ENCODE measurements at regions not wholly inside any gene's neighbourhood (a gene's known extent, or its start where the extent isn't known, plus 50 kb on each side); places are given as distances from the start of the nearest gene placed in this dataset.
"Not testable (repeated sequence)": the region's sequence is repeated elsewhere in the genome, so short reads cannot be mapped to it uniquely, and the experiment has no call there.

GRCh38 chr2:184197413-184197812 lies 400.9 kb upstream of the ZNF804A start:
- Histone ChIP-seq H3K79me2 (ENCODE audit: insufficient read depth) (no peaks in the 10 kb centered on the region), H3K4me1 (ENCODE audit: insufficient read depth) (no peaks in the 10 kb centered on the region), H3K4me3 (no peak overlapping the region), H4K20me1 (ENCODE audit: insufficient read depth) (no peaks in the 10 kb centered on the region), H3K9ac (no peak overlapping the region), H3K9me2 (ENCODE audit: insufficient read depth) (no peaks in the 10 kb centered on the region), H3K27me3 (replicated peaks; ENCODE audit: insufficient read depth) (no peaks in the 10 kb centered on the region), H3K36me3 (ENCODE audit: low read depth) (no peaks in the 10 kb centered on the region), H3K4me2 (ENCODE audit: unreplicated experiment) (no peak overlapping the region), H3K27ac (no peak overlapping the region), H3F3A (ENCODE audit: insufficient read depth) (no peaks in the 10 kb centered on the region), H3K9me3 (ENCODE audit: low read depth) (no peaks in the 10 kb centered on the region), H2AFZ (no peak overlapping the region)
- WGBS, 2 experiments (ENCODE audit: low coverage in 1 of 2, low lambda C conversion rate in 2 of 2, missing lambda C conversion rate in 2 of 2), result 21 to 25% methylated on average over 5 of the region's 5 CpGs
- no peak for DNase-seq
- in situ Hi-C loops (cut with MboI), result no loop called here
- TF ChIP-seq EZH2 (IDR thresholded peaks at IDR 0.05; ENCODE audit: insufficient read depth, poor library complexity, severe bottlenecking) (no peak), EZH2phosphoT487 (IDR thresholded peaks at IDR 0.05; ENCODE audit: insufficient read depth, low read depth) (no peak)

DNA sequence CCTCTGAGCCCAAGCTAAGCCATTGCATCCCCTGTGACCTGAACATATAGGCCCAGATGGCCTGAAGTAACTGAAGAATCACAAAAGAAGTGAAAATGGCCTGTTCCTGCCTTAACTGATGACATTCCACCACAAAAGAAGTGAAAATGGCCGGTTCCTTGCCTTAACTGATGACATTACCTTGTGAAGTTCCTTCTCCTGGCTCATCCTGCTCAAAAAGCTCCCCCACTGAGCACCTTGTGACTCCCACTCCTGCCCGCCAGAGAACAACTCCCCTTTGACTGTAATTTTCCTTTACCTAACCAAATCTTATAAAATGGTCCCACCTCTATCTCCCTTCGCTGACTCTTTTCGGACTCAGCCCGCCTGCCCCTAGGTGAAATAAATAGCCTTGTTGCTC lies 399.5 kb upstream of the ZNF804A start:
- H4K20me1 ChIP-seq (ENCODE audit: insufficient read depth); H3K36me3 ChIP-seq (ENCODE audit: low read depth); H3K9me3 ChIP-seq (ENCODE audit: low read depth); H2AFZ ChIP-seq; H3K9ac ChIP-seq; H3F3A ChIP-seq (ENCODE audit: insufficient read depth); in situ Hi-C loops (cut with MboI); H3K9me2 ChIP-seq (ENCODE audit: insufficient read depth); DNase-seq; H3K27me3 ChIP-seq (replicated peaks; ENCODE audit: insufficient read depth); H3K27ac ChIP-seq; H3K4me3 ChIP-seq; H3K4me1 ChIP-seq (ENCODE audit: insufficient read depth); H3K79me2 ChIP-seq (ENCODE audit: insufficient read depth); H3K4me2 ChIP-seq (ENCODE audit: unreplicated experiment): not testable (repeated sequence)
- 25 to 33% methylated on average over 5 of the region's 5 CpGs for WGBS, 2 experiments (ENCODE audit: low coverage in 1 of 2, low lambda C conversion rate in 2 of 2, missing lambda C conversion rate in 2 of 2)

DNA sequence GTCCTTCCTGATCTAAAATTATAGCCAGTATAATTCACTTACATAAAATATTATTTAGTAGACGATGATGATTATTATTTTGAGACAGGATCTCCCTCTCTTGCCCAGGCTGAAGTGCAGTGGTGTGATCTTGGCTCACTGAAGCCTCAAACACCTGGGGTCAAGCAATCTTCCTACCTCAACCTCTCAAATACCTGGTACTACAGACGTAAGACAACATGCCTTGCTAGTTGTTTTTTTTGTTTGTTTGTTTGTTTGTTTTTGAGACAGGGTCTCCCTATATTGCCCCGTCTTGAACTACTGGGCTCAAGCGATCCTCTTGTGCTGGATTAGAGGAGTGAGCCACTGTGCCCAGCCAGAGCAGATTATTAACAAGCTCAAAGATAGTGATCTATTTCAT lies 399.1 kb upstream of the ZNF804A start:
- no peak overlapping the region for H2AFZ ChIP-seq
- DNase-seq, result no peak
- H3K4me1 ChIP-seq (ENCODE audit: insufficient read depth), result no peaks in the 10 kb centered on the region

GRCh38 chr2:184201246-184201645 lies 397.1 kb upstream of the ZNF804A start:
- Histone ChIP-seq H3K27me3 (replicated peaks; ENCODE audit: insufficient read depth) (no peaks in the 10 kb centered on the region), H3K4me2 (ENCODE audit: unreplicated experiment) (no peak overlapping the region), H3K27ac (no peak overlapping the region), H3K4me3 (no peak overlapping the region), H3K9me2 (ENCODE audit: insufficient read depth) (no peaks in the 10 kb centered on the region), H4K20me1 (ENCODE audit: insufficient read depth) (no peaks in the 10 kb centered on the region), H3K79me2 (ENCODE audit: insufficient read depth) (no peaks in the 10 kb centered on the region), H3K9me3 (ENCODE audit: low read depth) (no peaks in the 10 kb centered on the region), H3K4me1 (ENCODE audit: insufficient read depth) (no peaks in the 10 kb centered on the region), H3F3A (ENCODE audit: insufficient read depth) (no peaks in the 10 kb centered on the region), H3K36me3 (ENCODE audit: low read depth) (no peaks in the 10 kb centered on the region), H3K9ac (no peak overlapping the region), H2AFZ (no peak overlapping the region)
- TF ChIP-seq EZH2phosphoT487 (IDR thresholded peaks at IDR 0.05; ENCODE audit: insufficient read depth, low read depth) (no peak), EZH2 (IDR thresholded peaks at IDR 0.05; ENCODE audit: insufficient read depth, poor library complexity, severe bottlenecking) (no peak)
- DNase-seq, result no peak
- WGBS, 2 experiments (ENCODE audit: low coverage in 1 of 2, low lambda C conversion rate in 2 of 2, missing lambda C conversion rate in 2 of 2), result 5 to 13% methylated on average over 2 of the region's 2 CpGs
- in situ Hi-C loops (cut with MboI), result no loop called here

More for the DNA sequence above, 399.1 kb upstream of the ZNF804A start:
- no peaks in the 10 kb centered on the region for H3K9me3 ChIP-seq (ENCODE audit: low read depth)
- H3K27ac ChIP-seq, result no peak overlapping the region
- no peaks in the 10 kb centered on the region for H3K36me3 ChIP-seq (ENCODE audit: low read depth)
- H3K9me2 ChIP-seq (ENCODE audit: insufficient read depth), result no peaks in the 10 kb centered on the region
- no peaks in the 10 kb centered on the region for H4K20me1 ChIP-seq (ENCODE audit: insufficient read depth)
- no peak for TF ChIP-seq EZH2 (IDR thresholded peaks at IDR 0.05; ENCODE audit: insufficient read depth, poor library complexity, severe bottlenecking)
- TF ChIP-seq EZH2phosphoT487 (IDR thresholded peaks at IDR 0.05; ENCODE audit: insufficient read depth, low read depth), result no peak
- no peaks in the 10 kb centered on the region for H3K79me2 ChIP-seq (ENCODE audit: insufficient read depth)
- 16 to 31% methylated on average over 4 of the region's 4 CpGs for WGBS, 2 experiments (ENCODE audit: low coverage in 1 of 2, low lambda C conversion rate in 2 of 2, missing lambda C conversion rate in 2 of 2)
- H3K4me2 ChIP-seq (ENCODE audit: unreplicated experiment), result no peak overlapping the region
- H3K4me3 ChIP-seq, result no peak overlapping the region
- no peaks in the 10 kb centered on the region for H3K27me3 ChIP-seq (replicated peaks; ENCODE audit: insufficient read depth)
- no peak overlapping the region for H3K9ac ChIP-seq
- in situ Hi-C loops (cut with MboI), result no loop called here
- no peaks in the 10 kb centered on the region for H3F3A ChIP-seq (ENCODE audit: insufficient read depth)

DNA sequence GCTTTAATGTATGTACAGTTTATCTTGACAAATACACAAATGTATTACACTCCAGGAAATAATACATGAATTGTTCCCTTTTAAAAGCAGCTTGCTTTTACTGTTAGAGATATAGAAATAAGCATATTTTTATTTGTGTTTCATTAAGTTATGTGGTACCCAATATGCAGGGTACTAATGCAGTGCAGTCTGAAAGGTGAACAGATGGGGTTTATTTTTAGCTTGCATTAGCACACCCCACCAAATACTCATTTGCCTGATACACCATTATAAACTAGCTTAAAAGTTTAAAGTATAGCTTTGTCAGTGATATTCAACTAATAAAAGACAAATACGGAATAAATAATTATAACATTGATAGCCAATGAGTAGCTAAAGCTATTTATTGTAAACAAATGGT lies 394.7 kb upstream of the ZNF804A start:
- no peaks in the 10 kb centered on the region for H3K27me3 ChIP-seq (replicated peaks; ENCODE audit: insufficient read depth)
- H3K27ac ChIP-seq, result no peak overlapping the region
- no peak overlapping the region for H3K4me2 ChIP-seq (ENCODE audit: unreplicated experiment)
- H2AFZ ChIP-seq, result no peak overlapping the region
- H3K4me1 ChIP-seq (ENCODE audit: insufficient read depth), result no peaks in the 10 kb centered on the region
- H4K20me1 ChIP-seq (ENCODE audit: insufficient read depth), result no peaks in the 10 kb centered on the region
- no peak for DNase-seq
- no peak overlapping the region for H3K9ac ChIP-seq
- no peak for TF ChIP-seq EZH2 (IDR thresholded peaks at IDR 0.05; ENCODE audit: insufficient read depth, poor library complexity, severe bottlenecking)
- no peak for TF ChIP-seq EZH2phosphoT487 (IDR thresholded peaks at IDR 0.05; ENCODE audit: insufficient read depth, low read depth)
- no peaks in the 10 kb centered on the region for H3K36me3 ChIP-seq (ENCODE audit: low read depth)
- H3K79me2 ChIP-seq (ENCODE audit: insufficient read depth), result no peaks in the 10 kb centered on the region
- WGBS, 2 experiments (ENCODE audit: low coverage in 1 of 2, low lambda C conversion rate in 2 of 2, missing lambda C conversion rate in 2 of 2), result 39 to 42% methylated on average over 1 of the region's 1 CpG
- H3F3A ChIP-seq (ENCODE audit: insufficient read depth), result no peaks in the 10 kb centered on the region
- no peak overlapping the region for H3K4me3 ChIP-seq
- in situ Hi-C loops (cut with MboI), result no loop called here
- no peaks in the 10 kb centered on the region for H3K9me3 ChIP-seq (ENCODE audit: low read depth)
- H3K9me2 ChIP-seq (ENCODE audit: insufficient read depth), result no peaks in the 10 kb centered on the region

All from GM23248 (cell line).